OCI-LY7 (cell line): ENCODE measurements at regions not wholly inside any gene's neighbourhood (a gene's known extent, or its start where the extent isn't known, plus 50 kb on each side); places are given as distances from the start of the nearest gene placed in this dataset.

Experiments used
- BruUV-seq: library from RNA; stranded (reverse); fragments of 400-500 nt; replicated peaks from 2 replicates; lab custom pipeline; 2021; lab: Mats Ljungman, UMichigan
- CTCF ChIA-PET: fragments of 300-600 bp; sonication (Branson Sonifier 250); formaldehyde crosslinking; loops from one replicate; lab custom pipeline; 2022; ENCODE audit warnings: antibody characterized with exemption; ENCODE audit not compliant: unreplicated experiment; lab: Charles Lee
- POLR2A ChIA-PET: fragments of 300-600 bp; sonication (Branson Sonifier 250); formaldehyde crosslinking; loops from one replicate; lab custom pipeline; 2022; ENCODE audit warnings: antibody characterized with exemption; lab: Charles Lee
- DNase-seq: peaks from one replicate; pipeline ENCODE4 v3.0.0-alpha.2; 2015; ENCODE audit warnings: low spot score
- H2AFZ ChIP-seq: fragments of 200-600 bp; sonication (generic), shearing (Covaris generic); 2 replicates; pipeline ENCODE4 v1.6.1; 2014; ENCODE audit warnings: mild to moderate bottlenecking, antibody characterized with exemption, low read length, moderate library complexity
- H3K27ac ChIP-seq: fragments of 200-600 bp; sonication (generic); 2 replicates; pipeline ENCODE4 v1.5.1; 2014; ENCODE audit warnings: mixed run types, low read depth, mild to moderate bottlenecking, moderate library complexity, low read length, inconsistent platforms; ENCODE audit not compliant: poor library complexity, severe bottlenecking
- H3K36me3 ChIP-seq: fragments of 200-600 bp; sonication (generic); 2 replicates; pipeline ENCODE4 v1.6.1; 2014; ENCODE audit warnings: mild to moderate bottlenecking, antibody characterized with exemption, low read length, moderate library complexity, mixed read lengths; ENCODE audit not compliant: insufficient read depth
- H3K4me1 ChIP-seq: fragments of 200-600 bp; sonication (generic); 2 replicates; pipeline ENCODE4 v1.5.1; 2014; ENCODE audit warnings: mild to moderate bottlenecking, low read length; ENCODE audit not compliant: insufficient read depth, poor library complexity, severe bottlenecking
- H3K4me2 ChIP-seq: fragments of 200-600 bp; sonication (generic); 2 replicates; pipeline ENCODE4 v1.6.1; 2014; ENCODE audit warnings: mild to moderate bottlenecking, low read length
- H3K4me3 ChIP-seq: fragments of 200-600 bp; sonication (generic); 2 replicates; pipeline ENCODE4 v1.5.1; 2014; ENCODE audit warnings: mild to moderate bottlenecking, low read depth, low read length; ENCODE audit not compliant: poor library complexity, severe bottlenecking
- H3K79me2 ChIP-seq: fragments of 200-600 bp; sonication (generic); 2 replicates; pipeline ENCODE4 v1.6.1; 2016; ENCODE audit warnings: low read depth, mild to moderate bottlenecking, low read length, moderate library complexity, mixed read lengths; ENCODE audit not compliant: insufficient read depth
- H3K9me2 ChIP-seq: fragments of 200-600 bp; sonication (generic); 2 replicates; pipeline ENCODE4 v1.6.1; 2016; ENCODE audit warnings: mild to moderate bottlenecking, low read length, mixed read lengths; ENCODE audit not compliant: insufficient read depth
- H3K9me3 ChIP-seq: fragments of 200-600 bp; sonication (generic); 2 replicates; pipeline ENCODE4 v1.6.1; 2014; ENCODE audit warnings: mild to moderate bottlenecking, mixed run types, low read length, mixed read lengths
- H4K20me1 ChIP-seq: fragments of 200-600 bp; sonication (generic); 2 replicates; pipeline ENCODE4 v1.6.1; 2014; ENCODE audit warnings: mild to moderate bottlenecking, antibody characterized with exemption, low read length, moderate library complexity, mixed read lengths; ENCODE audit not compliant: insufficient read depth
- EZH2phosphoT487 ChIP-seq: fragments of 200-600 bp; sonication (generic); IDR thresholded peaks from 2 replicates; pipeline ENCODE4 v1.6.1; 2018; ENCODE audit warnings: low read depth, borderline replicate concordance, mild to moderate bottlenecking, mixed run types, antibody characterized with exemption, low read length, moderate library complexity, mixed read lengths
- intact Hi-C: fragments of 100-400 bp; cut with micrococcal nuclease; formaldehyde crosslinking; loops from one replicate; pipeline ENCODE4 v1.10.0; 2022; ENCODE audit not compliant: unreplicated experiment
- TF ChIP-seq, protein P1 (sequence below): fragments of 200-600 bp; sonication (generic); conservative IDR thresholded peaks from 2 replicates; pipeline ENCODE4 v1.5.1; 2014; ENCODE audit warnings: mild to moderate bottlenecking, antibody characterized with exemption, low read length, moderate library complexity, mixed read lengths

DNA sequence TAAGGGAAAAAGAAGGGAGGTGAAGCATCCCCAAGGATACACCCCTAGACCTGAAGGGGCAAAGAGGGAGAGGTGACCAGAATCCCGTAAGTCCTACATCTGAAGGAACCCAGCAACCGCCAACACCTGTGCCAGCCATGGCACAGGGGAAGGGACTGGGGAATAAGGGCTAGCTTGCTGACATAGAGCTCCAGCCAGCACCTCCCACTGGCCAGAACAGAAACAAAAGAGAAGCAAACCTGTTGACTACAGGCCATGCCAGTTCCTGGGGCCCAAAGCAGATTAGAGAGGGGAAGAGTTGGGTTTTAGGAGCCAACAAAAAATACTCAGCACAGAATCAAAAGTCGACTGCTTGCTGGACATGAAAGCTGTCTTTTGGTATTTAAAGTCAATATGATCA, 244.6 kb downstream of the SUCLG1 start:
- no TSS peak for BruUV-seq
- DNase-seq, result no peak
- H3K36me3 ChIP-seq, result no peaks in the 10 kb centered on the region
- ChIA-PET POLR2A (interaction anchor here (1.5 kb wide), 1 partner anchor 8 kb away, joined by 5 read pairs; no protein-coding TSS in a partner anchor), CTCF (no interaction called here)
- intact Hi-C loops, result no loop called here
- H3K27ac ChIP-seq, result no peak overlapping the region
- no peaks in the 10 kb centered on the region for H3K9me2 ChIP-seq
- H3K4me1 ChIP-seq, result peaks cover 6% of the 10 kb centered on the region
- no peaks in the 10 kb centered on the region for H4K20me1 ChIP-seq
- H3K79me2 ChIP-seq, result no peaks in the 10 kb centered on the region
- H2AFZ ChIP-seq, result no peak overlapping the region
- TF ChIP-seq, protein P1, sequence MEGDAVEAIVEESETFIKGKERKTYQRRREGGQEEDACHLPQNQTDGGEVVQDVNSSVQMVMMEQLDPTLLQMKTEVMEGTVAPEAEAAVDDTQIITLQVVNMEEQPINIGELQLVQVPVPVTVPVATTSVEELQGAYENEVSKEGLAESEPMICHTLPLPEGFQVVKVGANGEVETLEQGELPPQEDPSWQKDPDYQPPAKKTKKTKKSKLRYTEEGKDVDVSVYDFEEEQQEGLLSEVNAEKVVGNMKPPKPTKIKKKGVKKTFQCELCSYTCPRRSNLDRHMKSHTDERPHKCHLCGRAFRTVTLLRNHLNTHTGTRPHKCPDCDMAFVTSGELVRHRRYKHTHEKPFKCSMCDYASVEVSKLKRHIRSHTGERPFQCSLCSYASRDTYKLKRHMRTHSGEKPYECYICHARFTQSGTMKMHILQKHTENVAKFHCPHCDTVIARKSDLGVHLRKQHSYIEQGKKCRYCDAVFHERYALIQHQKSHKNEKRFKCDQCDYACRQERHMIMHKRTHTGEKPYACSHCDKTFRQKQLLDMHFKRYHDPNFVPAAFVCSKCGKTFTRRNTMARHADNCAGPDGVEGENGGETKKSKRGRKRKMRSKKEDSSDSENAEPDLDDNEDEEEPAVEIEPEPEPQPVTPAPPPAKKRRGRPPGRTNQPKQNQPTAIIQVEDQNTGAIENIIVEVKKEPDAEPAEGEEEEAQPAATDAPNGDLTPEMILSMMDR, result no peak
- no peak for TF ChIP-seq EZH2phosphoT487
- no peaks in the 10 kb centered on the region for H3K9me3 ChIP-seq
- no peak overlapping the region for H3K4me2 ChIP-seq
- H3K4me3 ChIP-seq, result no peak overlapping the region

DNA sequence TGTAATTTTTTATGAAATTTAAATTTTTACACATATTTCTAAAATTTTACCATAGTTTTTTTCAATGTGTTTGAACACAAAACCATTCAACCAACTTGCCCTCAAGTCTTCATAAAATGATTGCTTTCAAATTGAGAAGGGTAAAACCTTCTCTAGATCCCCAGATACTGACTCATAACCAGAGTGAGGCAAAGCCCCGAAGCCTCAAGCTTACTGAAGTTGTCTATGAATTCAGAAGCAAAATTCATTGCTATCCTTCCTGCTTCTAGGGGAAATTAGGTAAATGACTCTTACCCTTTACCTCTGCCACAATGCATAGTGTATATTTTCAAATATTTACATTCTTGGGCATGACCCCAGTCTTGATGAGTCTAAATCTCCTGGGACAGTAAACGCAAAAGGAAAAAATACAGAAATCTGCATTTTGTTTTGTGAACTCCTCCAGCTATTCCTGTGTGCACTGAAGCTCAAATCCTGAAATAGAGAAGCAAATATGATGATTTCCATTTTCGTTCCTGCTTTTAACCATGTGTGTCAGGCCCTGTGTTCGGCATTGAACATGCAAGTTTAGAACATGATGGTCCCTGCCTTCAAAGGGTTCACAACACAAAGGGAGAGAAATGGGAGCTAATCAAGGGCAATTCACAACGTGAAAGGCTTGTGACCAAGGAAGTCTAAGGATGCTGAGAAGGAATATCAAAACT, 246.3 kb downstream of the SUCLG1 start:
- POLR2A ChIA-PET, result no interaction called here
- TF ChIP-seq, protein P1, result no peak

DNA sequence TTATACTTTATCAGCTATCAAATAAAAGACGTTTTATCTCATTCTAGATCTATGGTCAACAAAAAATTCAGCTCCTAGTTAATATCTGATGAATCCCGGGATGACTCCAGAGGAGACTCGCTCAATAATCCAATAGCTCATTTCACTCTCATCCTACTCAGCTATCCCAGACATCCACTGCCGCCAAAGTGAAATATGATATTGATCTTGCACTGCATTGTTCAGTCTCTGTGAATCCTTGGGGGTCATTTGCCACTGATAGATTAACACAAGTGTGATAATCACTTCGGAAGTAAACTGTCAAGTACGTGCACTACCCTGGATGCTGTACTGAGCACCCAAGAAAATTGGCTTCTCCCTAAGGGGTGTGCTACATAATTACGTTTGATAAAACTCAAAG, 249.1 kb downstream of the SUCLG1 start:
- Histone ChIP-seq H3K4me3 (no peak overlapping the region), H3K9me3 (no peaks in the 10 kb centered on the region), H3K27ac (no peak overlapping the region), H3K4me1 (peaks cover 6% of the 10 kb centered on the region), H4K20me1 (no peaks in the 10 kb centered on the region), H3K79me2 (no peaks in the 10 kb centered on the region), H3K9me2 (no peaks in the 10 kb centered on the region), H2AFZ (no peak overlapping the region), H3K4me2 (no peak overlapping the region), H3K36me3 (no peaks in the 10 kb centered on the region)
- TF ChIP-seq, protein P1, result no peak
- no peak for TF ChIP-seq EZH2phosphoT487
- intact Hi-C loops, result no loop called here
- no TSS peak for BruUV-seq
- CTCF ChIA-PET, result no interaction called here
- POLR2A ChIA-PET, result no interaction called here
- no peak for DNase-seq

More for the DNA sequence above, 246.3 kb downstream of the SUCLG1 start:
- H3K9me3 ChIP-seq, result no peaks in the 10 kb centered on the region
- no peaks in the 10 kb centered on the region for H3K79me2 ChIP-seq
- DNase-seq, result no peak
- no peaks in the 10 kb centered on the region for H3K9me2 ChIP-seq
- H3K36me3 ChIP-seq, result no peaks in the 10 kb centered on the region
- no peak overlapping the region for H3K27ac ChIP-seq
- peaks cover 6% of the 10 kb centered on the region for H3K4me1 ChIP-seq
- BruUV-seq, result no TSS peak
- H3K4me3 ChIP-seq, result no peak overlapping the region
- intact Hi-C loops, result no loop called here
- CTCF ChIA-PET, result no interaction called here
- H4K20me1 ChIP-seq, result no peaks in the 10 kb centered on the region
- H2AFZ ChIP-seq, result no peak overlapping the region
- H3K4me2 ChIP-seq, result no peak overlapping the region
